ENCODE measurements at regions not wholly inside any gene's neighbourhood (a gene's known extent, or its start where the extent isn't known, plus 50 kb on each side); places are given as distances from the start of the nearest gene placed in this dataset.

DNA sequence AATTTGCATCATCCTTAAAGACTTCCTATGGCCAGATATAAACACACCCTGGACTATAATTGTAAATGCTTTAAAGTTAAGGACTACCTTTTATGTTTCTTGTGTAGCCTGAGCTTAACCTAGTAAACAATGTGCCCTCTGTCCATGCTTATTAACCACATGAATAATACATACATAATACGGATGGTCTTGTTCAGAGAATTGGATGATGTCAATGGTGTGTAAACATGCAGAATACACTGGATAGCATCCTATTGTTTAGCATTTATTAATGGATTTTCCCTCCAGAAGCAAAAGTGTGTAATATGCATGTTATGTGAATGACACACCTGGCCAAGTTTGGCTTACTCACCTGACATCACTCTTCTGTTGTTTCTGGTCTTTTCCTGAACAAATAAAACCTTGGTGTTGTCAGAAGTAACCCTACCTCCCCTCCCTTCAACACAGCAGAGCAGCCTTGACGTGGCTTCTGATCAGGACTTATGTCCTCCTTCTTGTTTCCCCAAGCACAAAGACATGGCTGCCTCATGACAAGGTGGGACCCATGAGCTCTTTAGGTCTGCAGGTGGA is 517.9 kb downstream of the MTRR start:
- Histone ChIP-seq H3K9me3 (ENCODE audit: control insufficient read depth in 1 of 2, low read length in 2 of 2) (no peaks in the 10 kb centered on the region), H3K9ac (ENCODE audit: low read depth in 1 of 2, low read length in 2 of 2) (no peak overlapping the region), H3K4me3 (ENCODE audit: low read depth in 1 of 2, low read length in 2 of 2) (no peak overlapping the region), H3K27ac (ENCODE audit: low read depth, low read length) (no peak overlapping the region), H3K36me3 (ENCODE audit: control insufficient read depth in 1 of 2, insufficient read depth in 2 of 2, low read length in 2 of 2) (no peaks in the 10 kb centered on the region), H3K4me1 (ENCODE audit: control insufficient read depth in 1 of 2, insufficient read depth in 2 of 2, low read length in 2 of 2) (no peaks in the 10 kb centered on the region), H3K27me3 (ENCODE audit: control insufficient read depth in 1 of 2, insufficient read depth in 2 of 2, low read length in 2 of 2) (no peaks in the 10 kb centered on the region)

DNA sequence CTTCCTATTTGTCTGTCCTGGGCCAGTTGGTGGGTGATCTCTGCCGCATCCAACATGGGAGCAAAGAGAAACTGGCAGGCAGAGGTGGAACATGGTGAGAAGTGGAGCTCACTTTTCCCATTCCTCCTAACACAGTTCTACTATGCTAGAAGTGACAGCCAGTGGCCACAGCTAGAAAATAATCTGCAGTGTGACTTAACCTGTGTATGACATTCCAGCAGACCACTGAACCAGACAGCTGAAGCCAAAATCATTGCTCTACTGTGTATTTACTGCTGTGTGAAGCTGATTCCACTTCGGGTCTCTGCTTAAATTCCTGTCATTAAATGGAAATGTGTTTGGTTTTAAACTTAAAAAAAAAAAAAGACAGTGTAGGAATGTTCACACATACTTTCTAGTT is 523.0 kb downstream of the MTRR start:
- Histone ChIP-seq H3K27ac (ENCODE audit: low read depth, low read length) (no peak overlapping the region), H3K27me3 (ENCODE audit: control insufficient read depth in 1 of 2, insufficient read depth in 2 of 2, low read length in 2 of 2) (no peaks in the 10 kb centered on the region), H3K9me3 (ENCODE audit: control insufficient read depth in 1 of 2, low read length in 2 of 2) (no peaks in the 10 kb centered on the region), H3K36me3 (ENCODE audit: control insufficient read depth in 1 of 2, insufficient read depth in 2 of 2, low read length in 2 of 2) (no peaks in the 10 kb centered on the region), H3K4me3 (ENCODE audit: low read depth in 1 of 2, low read length in 2 of 2) (no peak overlapping the region), H3K9ac (ENCODE audit: low read depth in 1 of 2, low read length in 2 of 2) (no peak overlapping the region), H3K4me1 (ENCODE audit: control insufficient read depth in 1 of 2, insufficient read depth in 2 of 2, low read length in 2 of 2) (no peaks in the 10 kb centered on the region)

DNA sequence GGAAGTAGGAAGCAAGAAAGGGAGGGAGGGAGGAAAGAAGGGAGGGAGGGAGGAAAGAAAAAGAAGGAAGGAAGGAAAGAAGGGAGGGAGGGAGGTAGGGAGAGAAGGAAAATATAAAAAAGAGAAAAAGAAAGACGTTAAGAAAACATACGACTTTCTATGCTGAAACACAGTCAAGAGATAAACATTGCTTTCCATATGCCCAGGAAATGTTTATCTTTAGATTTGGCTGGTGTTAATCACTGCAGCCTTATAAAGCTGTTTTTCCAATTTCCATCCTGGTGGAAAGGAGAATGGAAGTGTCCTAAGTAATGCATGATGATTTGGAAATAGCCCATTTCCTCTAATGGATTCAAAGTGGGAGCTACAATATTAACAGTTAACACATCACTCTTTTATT is 524.3 kb downstream of the MTRR start:
- Histone ChIP-seq H3K4me3 (ENCODE audit: low read depth in 1 of 2, low read length in 2 of 2) (no peak overlapping the region), H3K9ac (ENCODE audit: low read depth in 1 of 2, low read length in 2 of 2) (no peak overlapping the region), H3K9me3 (ENCODE audit: control insufficient read depth in 1 of 2, low read length in 2 of 2) (no peaks in the 10 kb centered on the region), H3K4me1 (ENCODE audit: control insufficient read depth in 1 of 2, insufficient read depth in 2 of 2, low read length in 2 of 2) (no peaks in the 10 kb centered on the region), H3K27me3 (ENCODE audit: control insufficient read depth in 1 of 2, insufficient read depth in 2 of 2, low read length in 2 of 2) (no peaks in the 10 kb centered on the region), H3K27ac (ENCODE audit: low read depth, low read length) (no peak overlapping the region), H3K36me3 (ENCODE audit: control insufficient read depth in 1 of 2, insufficient read depth in 2 of 2, low read length in 2 of 2) (no peaks in the 10 kb centered on the region)

DNA sequence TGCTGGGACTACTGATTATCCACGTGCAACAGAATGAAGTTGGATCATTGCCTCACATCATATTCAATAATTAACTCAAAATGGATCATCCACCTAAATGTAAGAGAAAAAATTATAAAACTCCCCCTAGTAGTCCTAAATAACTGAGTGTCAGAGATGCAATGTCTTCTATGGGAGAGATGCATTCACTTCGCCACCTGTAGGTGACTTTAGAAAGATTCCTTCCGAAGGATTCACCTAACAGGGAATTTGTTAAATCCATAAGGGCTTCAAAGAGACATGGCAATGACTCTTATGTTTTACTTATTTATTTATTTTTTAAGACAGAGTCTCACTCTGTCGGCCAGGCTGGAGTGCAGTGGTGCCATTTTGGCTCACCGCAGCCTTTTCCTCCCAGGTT is 526.0 kb downstream of the MTRR start:
- Histone ChIP-seq H3K27ac (ENCODE audit: low read depth, low read length) (no peak overlapping the region), H3K9ac (ENCODE audit: low read depth in 1 of 2, low read length in 2 of 2) (no peak overlapping the region), H3K4me3 (ENCODE audit: low read depth in 1 of 2, low read length in 2 of 2) (no peak overlapping the region), H3K27me3 (ENCODE audit: control insufficient read depth in 1 of 2, insufficient read depth in 2 of 2, low read length in 2 of 2) (no peaks in the 10 kb centered on the region), H3K4me1 (ENCODE audit: control insufficient read depth in 1 of 2, insufficient read depth in 2 of 2, low read length in 2 of 2) (no peaks in the 10 kb centered on the region), H3K36me3 (ENCODE audit: control insufficient read depth in 1 of 2, insufficient read depth in 2 of 2, low read length in 2 of 2) (no peaks in the 10 kb centered on the region), H3K9me3 (ENCODE audit: control insufficient read depth in 1 of 2, low read length in 2 of 2) (no peaks in the 10 kb centered on the region)

DNA sequence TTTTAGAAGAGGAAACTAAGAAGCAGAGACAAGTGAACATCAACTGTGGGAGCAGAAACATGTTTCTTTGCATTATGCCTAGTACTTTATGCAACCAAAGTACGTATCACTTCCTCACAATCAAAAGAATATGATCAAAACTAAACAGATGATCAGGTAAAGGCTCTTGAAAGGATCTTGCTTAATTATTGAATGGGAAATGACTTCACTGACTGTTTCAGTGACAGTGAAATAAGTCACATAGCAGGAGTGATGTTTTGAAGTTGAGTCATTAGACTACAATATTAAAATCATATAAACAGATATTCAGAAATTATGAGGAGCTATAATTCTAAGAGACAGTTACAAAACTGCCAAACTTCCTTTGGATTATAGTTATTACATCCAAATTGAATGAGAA is 527.3 kb downstream of the MTRR start:
- H3K9me3 ChIP-seq (ENCODE audit: control insufficient read depth in 1 of 2, low read length in 2 of 2), result no peaks in the 10 kb centered on the region
- no peaks in the 10 kb centered on the region for H3K27me3 ChIP-seq (ENCODE audit: control insufficient read depth in 1 of 2, insufficient read depth in 2 of 2, low read length in 2 of 2)
- H3K4me3 ChIP-seq (ENCODE audit: low read depth in 1 of 2, low read length in 2 of 2), result no peak overlapping the region
- H3K36me3 ChIP-seq (ENCODE audit: control insufficient read depth in 1 of 2, insufficient read depth in 2 of 2, low read length in 2 of 2), result no peaks in the 10 kb centered on the region
- H3K4me1 ChIP-seq (ENCODE audit: control insufficient read depth in 1 of 2, insufficient read depth in 2 of 2, low read length in 2 of 2), result no peaks in the 10 kb centered on the region
- no peak overlapping the region for H3K27ac ChIP-seq (ENCODE audit: low read depth, low read length)
- H3K9ac ChIP-seq (ENCODE audit: low read depth in 1 of 2, low read length in 2 of 2), result no peak overlapping the region

DNA sequence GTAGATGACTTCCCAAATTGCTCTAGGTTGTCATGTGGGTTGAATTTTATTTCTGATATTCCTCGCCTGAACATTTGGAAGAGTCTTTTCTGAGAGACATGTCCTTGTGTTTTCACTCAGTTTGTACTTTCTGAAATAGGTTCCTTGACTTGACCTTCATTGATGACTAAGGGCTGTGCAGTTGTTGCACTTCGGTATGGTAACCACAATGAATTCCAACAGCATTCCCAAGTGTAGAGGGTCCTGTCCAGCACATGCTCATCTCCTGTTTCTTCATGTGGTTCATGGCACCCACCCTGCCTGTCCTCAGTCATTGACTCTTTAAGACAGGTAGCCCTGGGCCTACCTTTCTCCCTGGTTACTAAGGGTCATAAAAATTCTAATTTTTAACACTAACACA is 527.8 kb downstream of the MTRR start:
- Histone ChIP-seq H3K36me3 (ENCODE audit: control insufficient read depth in 1 of 2, insufficient read depth in 2 of 2, low read length in 2 of 2) (no peaks in the 10 kb centered on the region), H3K4me1 (ENCODE audit: control insufficient read depth in 1 of 2, insufficient read depth in 2 of 2, low read length in 2 of 2) (no peaks in the 10 kb centered on the region), H3K27me3 (ENCODE audit: control insufficient read depth in 1 of 2, insufficient read depth in 2 of 2, low read length in 2 of 2) (no peaks in the 10 kb centered on the region), H3K9ac (ENCODE audit: low read depth in 1 of 2, low read length in 2 of 2) (no peak overlapping the region), H3K4me3 (ENCODE audit: low read depth in 1 of 2, low read length in 2 of 2) (no peak overlapping the region), H3K27ac (ENCODE audit: low read depth, low read length) (no peak overlapping the region), H3K9me3 (ENCODE audit: control insufficient read depth in 1 of 2, low read length in 2 of 2) (no peaks in the 10 kb centered on the region)

DNA sequence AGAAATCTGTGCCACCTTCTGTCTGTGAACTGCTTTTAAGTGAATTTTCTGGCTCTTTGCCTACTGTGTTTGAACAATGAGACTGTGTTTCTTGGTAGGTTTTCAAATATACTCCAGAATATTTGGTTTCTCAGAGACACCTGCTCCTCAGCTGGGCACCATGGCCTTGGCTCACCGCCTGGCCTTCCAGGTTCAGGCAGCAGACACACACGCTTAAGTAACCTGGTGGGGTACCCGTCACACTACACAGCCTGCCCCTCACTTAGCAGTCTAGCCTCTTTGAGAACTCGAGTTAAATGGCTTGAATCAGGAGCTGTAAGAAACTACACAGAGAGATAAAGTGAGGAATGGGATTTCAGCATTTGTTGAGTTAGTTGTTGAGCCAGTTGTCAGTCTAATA is 530.5 kb downstream of the MTRR start:
- no peak overlapping the region for H3K9ac ChIP-seq (ENCODE audit: low read depth in 1 of 2, low read length in 2 of 2)
- no peaks in the 10 kb centered on the region for H3K9me3 ChIP-seq (ENCODE audit: control insufficient read depth in 1 of 2, low read length in 2 of 2)
- H3K27ac ChIP-seq (ENCODE audit: low read depth, low read length), result no peak overlapping the region
- H3K27me3 ChIP-seq (ENCODE audit: control insufficient read depth in 1 of 2, insufficient read depth in 2 of 2, low read length in 2 of 2), result no peaks in the 10 kb centered on the region
- H3K36me3 ChIP-seq (ENCODE audit: control insufficient read depth in 1 of 2, insufficient read depth in 2 of 2, low read length in 2 of 2), result no peaks in the 10 kb centered on the region
- H3K4me3 ChIP-seq (ENCODE audit: low read depth in 1 of 2, low read length in 2 of 2), result no peak overlapping the region
- no peaks in the 10 kb centered on the region for H3K4me1 ChIP-seq (ENCODE audit: control insufficient read depth in 1 of 2, insufficient read depth in 2 of 2, low read length in 2 of 2)

DNA sequence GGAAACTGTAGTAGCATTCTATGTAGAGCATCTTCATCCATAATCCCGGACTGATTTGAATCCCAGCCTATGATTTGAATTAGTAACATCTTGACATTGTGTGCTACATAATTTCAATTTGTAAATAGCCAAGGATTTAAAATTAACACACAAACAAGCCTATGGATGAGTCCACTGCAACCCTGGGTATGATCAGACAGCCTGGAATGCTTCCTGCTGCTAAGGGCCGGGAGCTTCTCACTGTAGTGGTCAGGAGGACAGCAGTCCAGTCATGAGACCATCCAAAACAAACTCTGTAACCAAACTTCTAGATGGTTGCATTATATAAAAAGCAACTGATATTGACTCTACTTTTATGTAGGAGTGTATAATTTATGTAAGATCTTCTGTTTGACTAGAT is 539.3 kb downstream of the MTRR start:
- no peaks in the 10 kb centered on the region for H3K27me3 ChIP-seq (ENCODE audit: control insufficient read depth in 1 of 2, insufficient read depth in 2 of 2, low read length in 2 of 2)
- no peak overlapping the region for H3K9ac ChIP-seq (ENCODE audit: low read depth in 1 of 2, low read length in 2 of 2)
- no peak overlapping the region for H3K27ac ChIP-seq (ENCODE audit: low read depth, low read length)
- H3K9me3 ChIP-seq (ENCODE audit: control insufficient read depth in 1 of 2, low read length in 2 of 2), result no peaks in the 10 kb centered on the region
- no peaks in the 10 kb centered on the region for H3K4me1 ChIP-seq (ENCODE audit: control insufficient read depth in 1 of 2, insufficient read depth in 2 of 2, low read length in 2 of 2)
- H3K36me3 ChIP-seq (ENCODE audit: control insufficient read depth in 1 of 2, insufficient read depth in 2 of 2, low read length in 2 of 2), result no peaks in the 10 kb centered on the region
- H3K4me3 ChIP-seq (ENCODE audit: low read depth in 1 of 2, low read length in 2 of 2), result no peak overlapping the region

DNA sequence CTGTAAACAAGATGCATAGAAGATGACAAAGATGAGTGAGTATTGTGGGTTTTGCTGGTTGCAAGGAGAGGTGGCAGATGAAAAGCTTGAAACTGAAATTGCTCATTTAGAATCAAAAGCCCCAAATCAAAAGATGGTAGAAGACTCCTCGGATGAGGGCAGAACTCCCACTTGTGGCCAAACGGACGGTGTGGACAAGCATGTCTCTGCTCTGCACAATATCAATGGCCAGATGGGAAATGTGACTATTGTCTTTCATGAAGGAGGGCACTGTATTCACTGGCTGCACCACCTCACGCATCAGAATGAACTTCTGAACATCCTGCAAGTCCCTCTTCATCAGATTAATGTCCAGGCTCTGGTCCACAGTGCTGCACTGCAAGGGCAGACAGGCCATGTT is 541.7 kb downstream of the MTRR start:
- Histone ChIP-seq H3K36me3 (ENCODE audit: control insufficient read depth in 1 of 2, insufficient read depth in 2 of 2, low read length in 2 of 2) (no peaks in the 10 kb centered on the region), H3K4me1 (ENCODE audit: control insufficient read depth in 1 of 2, insufficient read depth in 2 of 2, low read length in 2 of 2) (no peaks in the 10 kb centered on the region), H3K9me3 (ENCODE audit: control insufficient read depth in 1 of 2, low read length in 2 of 2) (no peaks in the 10 kb centered on the region), H3K9ac (ENCODE audit: low read depth in 1 of 2, low read length in 2 of 2) (no peak overlapping the region), H3K4me3 (ENCODE audit: low read depth in 1 of 2, low read length in 2 of 2) (no peak overlapping the region), H3K27me3 (ENCODE audit: control insufficient read depth in 1 of 2, insufficient read depth in 2 of 2, low read length in 2 of 2) (no peaks in the 10 kb centered on the region), H3K27ac (ENCODE audit: low read depth, low read length) (no peak overlapping the region)

DNA sequence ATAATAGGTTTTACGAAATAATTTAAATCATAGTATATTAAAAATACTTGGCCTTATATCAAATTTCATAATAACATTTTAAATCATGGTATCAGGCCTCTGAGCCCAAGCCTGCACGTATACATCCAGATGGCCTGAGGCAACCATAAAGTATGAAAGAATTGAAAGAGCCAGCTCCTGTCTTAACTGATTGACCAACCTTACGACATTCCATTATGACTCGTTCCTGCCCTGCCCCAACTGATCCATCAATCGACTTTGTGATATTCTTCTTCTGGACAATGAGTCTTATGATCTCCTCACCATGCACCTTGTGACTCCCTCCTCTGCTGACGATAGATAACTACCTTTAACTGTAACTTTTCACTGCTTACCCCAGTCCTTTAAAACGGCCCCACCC is 545.0 kb downstream of the MTRR start:
- H3K4me3 ChIP-seq (ENCODE audit: low read depth in 1 of 2, low read length in 2 of 2), result no peak overlapping the region
- H3K4me1 ChIP-seq (ENCODE audit: control insufficient read depth in 1 of 2, insufficient read depth in 2 of 2, low read length in 2 of 2), result no peaks in the 10 kb centered on the region
- H3K9ac ChIP-seq (ENCODE audit: low read depth in 1 of 2, low read length in 2 of 2), result no peak overlapping the region
- H3K36me3 ChIP-seq (ENCODE audit: control insufficient read depth in 1 of 2, insufficient read depth in 2 of 2, low read length in 2 of 2), result no peaks in the 10 kb centered on the region
- H3K27ac ChIP-seq (ENCODE audit: low read depth, low read length), result no peak overlapping the region
- H3K27me3 ChIP-seq (ENCODE audit: control insufficient read depth in 1 of 2, insufficient read depth in 2 of 2, low read length in 2 of 2), result no peaks in the 10 kb centered on the region
- H3K9me3 ChIP-seq (ENCODE audit: control insufficient read depth in 1 of 2, low read length in 2 of 2), result no peaks in the 10 kb centered on the region

Data from duodenal mucosa (tissue), 2 donors.